T-cell (primary cell): ENCODE measurements at regions not wholly inside any gene's neighbourhood (a gene's known extent, or its start where the extent isn't known, plus 50 kb on each side); places are given as distances from the start of the nearest gene placed in this dataset.

Source experiments
- ATAC-seq, 4 experiments: fragments of 200-7000 bp in 3 of 4; fragments of 150-1000 bp in 1 of 4; cut with Tn5 transposase; replicated peaks in 1 of 4; 1 replicate in 3 of 4; 2 replicates in 1 of 4; pipeline ENCODE4 v1.10.0; 2021; ENCODE audit warnings: moderate library complexity in 3 of 4, mild to moderate bottlenecking in 2 of 4, moderate number of reproducible peaks in 1 of 4
- CTCF ChIA-PET, 2 donors: fragments of 300-600 bp; sonication (Branson Sonifier 250); formaldehyde crosslinking; loops; one replicate each; lab custom pipeline; 2022; ENCODE audit warnings: antibody characterized with exemption in 2 of 2; lab: Charles Lee
- POLR2A ChIA-PET, 2 donors: fragments of 300-600 bp; sonication (Branson Sonifier 250); formaldehyde crosslinking; loops; one replicate each; lab custom pipeline; 2022; ENCODE audit warnings: antibody characterized with exemption in 2 of 2; lab: Charles Lee
- DNase-seq, 35 experiments: peaks; one replicate each; pipeline versions ENCODE4 v3.0.0 to v3.0.0-alpha.2; 2013 to 2023
- H3K27ac ChIP-seq: one replicate; pipeline ENCODE4 v1.5.1; 2013; ENCODE audit warnings: low read length
- H3K27me3 ChIP-seq, 2 experiments: replicated peaks in 1 of 2; 1 replicate in 1 of 2; 2 replicates in 1 of 2; pipeline versions ENCODE4 v1.6.1 to v1.7.0; 2013; ENCODE audit warnings: low read length in 1 of 2, mixed read lengths in 1 of 2; ENCODE audit not compliant: control insufficient read depth in 2 of 2, insufficient read depth in 2 of 2; ENCODE audit errors: extremely low read depth in 1 of 2
- H3K36me3 ChIP-seq, 2 donors: 1 replicate in 1 of 2; 2 replicates in 1 of 2; pipeline versions ENCODE4 v1.6.1 to v1.7.0; 2013; ENCODE audit warnings: low read length in 1 of 2; ENCODE audit not compliant: control insufficient read depth in 2 of 2, insufficient read depth in 1 of 2; ENCODE audit errors: extremely low read depth in 1 of 2
- H3K4me1 ChIP-seq, 2 experiments: 1 replicate in 1 of 2; 2 replicates in 1 of 2; pipeline versions ENCODE4 v1.6.1 to v1.7.0; 2013; ENCODE audit warnings: low read length in 2 of 2, mixed read lengths in 1 of 2; ENCODE audit not compliant: insufficient read depth in 2 of 2, control insufficient read depth in 1 of 2; ENCODE audit errors: extremely low read depth in 1 of 2
- H3K4me3 ChIP-seq, 2 donors: 1 replicate in 1 of 2; 2 replicates in 1 of 2; pipeline versions ENCODE4 v1.5.1 to v1.7.0; 2013; ENCODE audit warnings: mild to moderate bottlenecking in 2 of 2, low read length in 1 of 2, moderate library complexity in 1 of 2; ENCODE audit not compliant: control insufficient read depth in 1 of 2; ENCODE audit errors: extremely low read depth in 1 of 2
- H3K9me3 ChIP-seq: 2 replicates; pipeline ENCODE4 v1.7.0; 2013
- H3K27ac Mint-ChIP-seq, 2 donors: one replicate each; pipeline ENCODE4 v1.8.0; 2020 to 2021; ENCODE audit warnings: mild to moderate bottlenecking in 2 of 2, mixed read lengths in 2 of 2
- H3K27me3 Mint-ChIP-seq, 2 donors: one replicate each; pipeline ENCODE4 v1.8.0; 2021 to 2022; ENCODE audit warnings: mixed read lengths in 2 of 2
- H3K36me3 Mint-ChIP-seq: one replicate; pipeline ENCODE4 v1.8.0; 2021; ENCODE audit warnings: mixed read lengths
- H3K4me1 Mint-ChIP-seq, 3 donors: one replicate each; pipeline ENCODE4 v1.8.0; 2020 to 2022; ENCODE audit warnings: mixed read lengths in 3 of 3, mild to moderate bottlenecking in 1 of 3
- H3K4me3 Mint-ChIP-seq, 3 donors: one replicate each; pipeline ENCODE4 v1.8.0; 2020 to 2022; ENCODE audit warnings: mild to moderate bottlenecking in 3 of 3, mixed read lengths in 3 of 3, moderate library complexity in 3 of 3
- H3K9me3 Mint-ChIP-seq, 3 donors: one replicate each; pipeline ENCODE4 v1.8.0; 2020 to 2022; ENCODE audit warnings: mixed read lengths in 3 of 3
- WGBS: methylation state at CpG from one replicate; pipeline ENCODE4 v1.1.5; 2013; ENCODE audit warnings: missing lambda C conversion rate; ENCODE audit not compliant: insufficient coverage; 5-methylcytosine and 5-hydroxymethylcytosine counted together

DNA sequence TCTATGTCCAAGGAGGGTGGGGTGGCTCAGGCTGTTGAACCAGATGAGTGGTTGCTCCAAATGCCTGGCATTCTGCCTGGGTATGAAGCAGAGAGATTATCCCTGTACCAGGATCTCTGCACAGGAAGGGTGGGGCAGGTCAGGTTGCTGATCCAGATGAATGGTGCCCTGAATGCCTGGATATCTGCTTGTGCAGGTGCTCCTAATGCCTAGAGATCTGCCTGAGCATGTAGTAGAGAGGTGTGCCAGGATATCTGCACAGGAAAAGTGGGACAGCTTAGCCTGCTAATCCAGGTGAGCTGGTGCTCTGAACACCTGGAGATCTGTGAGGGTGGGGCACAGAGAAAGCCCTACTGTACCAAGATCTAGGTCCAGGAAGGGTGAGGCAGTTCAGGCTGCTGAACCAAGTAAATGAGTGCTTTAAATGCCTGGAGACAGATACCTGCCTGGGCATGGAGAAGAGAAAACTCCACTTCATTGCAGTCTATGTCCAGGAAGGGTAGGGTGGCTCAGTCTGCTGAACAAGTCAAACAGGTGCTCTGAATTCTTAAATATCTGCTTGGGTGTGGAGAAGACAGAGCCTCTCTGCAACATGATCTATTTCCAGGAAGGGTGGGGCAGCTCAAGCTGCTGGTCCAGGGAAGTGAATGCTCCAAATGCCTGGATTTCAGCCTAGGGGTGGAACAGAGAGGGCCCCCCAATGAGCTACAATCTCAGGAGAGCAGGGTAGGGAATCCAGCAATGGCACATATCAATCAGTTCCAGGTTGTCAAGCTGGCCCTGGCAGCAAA is 189.4 kb upstream of the DMRTA1 start:
- H3K27me3 ChIP-seq, result peaks cover 0 to 13% of the 10 kb centered on the region in 2 experiments
- H3K36me3 ChIP-seq, result no peaks in the 10 kb centered on the region
- no peak overlapping the region for H3K27ac ChIP-seq
- H3K9me3 Mint-ChIP-seq, result peaks cover 4 to 18% (median 15%) of the 10 kb centered on the region in 3 donors
- DNase-seq (no peak), ATAC-seq (no peak)
- H3K36me3 Mint-ChIP-seq, result no peaks in the 10 kb centered on the region
- no peak overlapping the region for H3K4me3 Mint-ChIP-seq
- no peaks in the 10 kb centered on the region for H3K4me1 ChIP-seq
- CTCF ChIA-PET, result no interaction called here
- no peaks in the 10 kb centered on the region for H3K9me3 ChIP-seq
- H3K27me3 Mint-ChIP-seq, result peaks cover 15 to 18% of the 10 kb centered on the region in 2 donors
- H3K4me1 Mint-ChIP-seq, result no peaks in the 10 kb centered on the region
- H3K27ac Mint-ChIP-seq, result no peak overlapping the region
- POLR2A ChIA-PET, result no interaction called here
- H3K4me3 ChIP-seq, result no peak overlapping the region

DNA sequence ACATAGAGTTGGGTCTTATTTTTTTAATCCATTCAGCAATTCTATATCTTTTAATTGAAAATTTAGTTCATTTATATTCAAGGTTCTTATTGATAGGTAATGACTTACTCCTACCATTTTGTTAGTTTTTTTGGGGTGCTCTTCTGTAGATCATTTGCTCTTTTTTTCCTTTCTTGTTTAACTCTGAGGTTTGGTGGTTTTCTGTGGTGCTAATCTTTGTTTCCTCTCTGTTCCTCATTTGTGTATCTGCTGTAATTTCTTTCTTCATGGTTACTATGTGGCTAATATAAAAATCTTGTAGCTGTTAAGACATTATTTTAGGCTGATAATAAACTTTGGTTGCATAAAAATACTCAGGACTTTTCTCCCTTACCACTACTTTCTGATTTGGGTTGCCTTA is 181.6 kb upstream of the DMRTA1 start:
- Mint-ChIP-seq H3K4me3 (no peak overlapping the region), H3K27me3 (peaks cover 3 to 5% of the 10 kb centered on the region in 2 donors), H3K36me3 (no peaks in the 10 kb centered on the region), H3K9me3 (peaks cover 17 to 38% (median 18%) of the 10 kb centered on the region in 3 donors), H3K4me1 (no peaks in the 10 kb centered on the region), H3K27ac (no peak overlapping the region)
- H3K27ac ChIP-seq, result no peak overlapping the region
- ATAC-seq (no peak), DNase-seq (no peak)
- CTCF ChIA-PET, result interaction anchor here in 1 of 2 donors (0.6 kb wide), 1 partner anchor 22 kb away, joined by 3 read pairs; no protein-coding TSS in a partner anchor
- H3K27me3 ChIP-seq, result no peaks in the 10 kb centered on the region
- no peak overlapping the region for H3K4me3 ChIP-seq
- H3K9me3 ChIP-seq, result no peaks in the 10 kb centered on the region
- no peaks in the 10 kb centered on the region for H3K4me1 ChIP-seq
- POLR2A ChIA-PET, result no interaction called here
- H3K36me3 ChIP-seq, result no peaks in the 10 kb centered on the region

DNA sequence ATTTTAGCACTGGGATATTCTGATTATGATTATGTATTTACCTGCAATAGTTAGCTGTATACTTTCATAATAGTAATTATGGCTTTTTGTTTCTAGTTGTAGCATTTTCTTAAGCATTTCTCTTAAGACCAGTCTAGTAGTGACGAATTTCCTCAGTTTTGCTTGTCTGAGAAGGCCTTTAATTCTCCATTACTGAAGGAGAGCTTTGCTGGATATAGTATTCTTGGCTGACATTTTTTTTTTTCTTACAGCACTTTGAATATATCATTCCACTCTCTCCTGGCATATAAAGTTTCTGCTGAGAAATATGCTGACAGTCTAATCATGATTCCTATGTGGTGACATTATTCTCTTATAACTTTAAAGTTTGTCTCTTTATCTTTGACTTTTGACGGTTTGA is 181.1 kb upstream of the DMRTA1 start:
- Histone ChIP-seq H3K27me3 (no peaks in the 10 kb centered on the region), H3K36me3 (no peaks in the 10 kb centered on the region), H3K4me1 (no peaks in the 10 kb centered on the region), H3K9me3 (no peaks in the 10 kb centered on the region), H3K27ac (no peak overlapping the region), H3K4me3 (no peak overlapping the region)
- no peak for ATAC-seq
- Mint-ChIP-seq H3K4me3 (no peak overlapping the region), H3K27me3 (peaks cover 5 to 6% of the 10 kb centered on the region in 2 donors), H3K27ac (no peak overlapping the region), H3K4me1 (no peaks in the 10 kb centered on the region), H3K36me3 (no peaks in the 10 kb centered on the region), H3K9me3 (peaks cover 17 to 38% (median 18%) of the 10 kb centered on the region in 3 donors)
- no CpG with 5 or more reads among the region's 2 CpGs for WGBS
- CTCF ChIA-PET, result interaction anchor here in 1 of 2 donors (0.6 kb wide), 1 partner anchor 22 kb away, joined by 3 read pairs; no protein-coding TSS in a partner anchor
- POLR2A ChIA-PET, result no interaction called here
- no peak for DNase-seq

DNA sequence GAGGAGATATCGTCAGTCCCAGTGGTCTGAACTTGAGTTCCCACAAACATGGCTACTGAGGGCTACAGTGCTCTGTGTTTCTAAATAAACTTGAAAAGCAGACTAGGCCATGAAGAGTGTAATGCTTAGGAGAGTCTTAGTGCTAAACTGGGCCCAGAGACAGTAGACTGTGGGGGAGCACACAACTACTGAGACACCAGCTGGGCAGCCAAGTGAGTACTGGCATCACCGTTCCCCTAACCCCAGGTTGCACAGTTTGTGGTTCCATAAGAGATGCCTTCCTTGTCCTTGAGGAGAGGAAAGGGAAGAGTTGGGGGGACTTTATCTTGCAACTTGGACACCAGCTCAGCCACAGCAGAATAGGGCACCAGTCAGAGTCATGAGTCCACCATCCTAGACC is 172.1 kb upstream of the DMRTA1 start:
- POLR2A ChIA-PET, result no interaction called here
- Mint-ChIP-seq H3K27me3 (peaks cover 6 to 12% of the 10 kb centered on the region in 2 donors), H3K4me3 (no peak overlapping the region), H3K36me3 (no peaks in the 10 kb centered on the region), H3K9me3 (peaks cover 0 to 3% (median 0%) of the 10 kb centered on the region in 3 donors), H3K27ac (no peak overlapping the region), H3K4me1 (no peaks in the 10 kb centered on the region)
- Histone ChIP-seq H3K4me1 (no peaks in the 10 kb centered on the region), H3K36me3 (no peaks in the 10 kb centered on the region), H3K27ac (no peak overlapping the region), H3K27me3 (no peaks in the 10 kb centered on the region), H3K9me3 (no peaks in the 10 kb centered on the region), H3K4me3 (no peak overlapping the region)
- 90% methylated on average over 2 of the region's 2 CpGs for WGBS
- no peak for DNase-seq
- CTCF ChIA-PET, result no interaction called here
- ATAC-seq, result no peak

DNA sequence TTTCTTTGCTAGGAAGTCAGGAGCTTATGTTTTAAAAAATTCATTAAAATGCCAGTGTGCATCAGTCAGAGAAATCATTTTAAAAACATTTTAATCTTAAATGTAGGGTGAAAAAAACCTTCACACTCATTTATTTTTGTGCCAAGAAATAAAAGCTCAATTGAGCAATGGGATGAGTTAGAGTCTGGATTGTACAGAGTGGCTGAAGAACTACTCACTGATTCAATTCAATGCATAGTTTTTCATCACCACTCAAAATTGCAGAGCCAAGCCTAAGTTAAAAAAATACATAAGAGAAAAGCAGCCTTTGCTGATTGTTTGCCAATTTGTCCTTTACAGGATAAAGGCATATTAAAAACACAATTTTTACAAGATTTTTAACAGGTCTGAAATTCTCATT is 168.2 kb upstream of the DMRTA1 start:
- POLR2A ChIA-PET, result interaction anchor here in 1 of 2 donors (0.6 kb wide), 1 partner anchor 246 kb away, joined by 3 read pairs; no protein-coding TSS in a partner anchor
- no peaks in the 10 kb centered on the region for H3K9me3 ChIP-seq
- no peak overlapping the region for H3K27ac ChIP-seq
- H3K4me3 ChIP-seq, result no peak overlapping the region
- H3K36me3 ChIP-seq, result no peaks in the 10 kb centered on the region
- no peak overlapping the region for H3K4me3 Mint-ChIP-seq
- CTCF ChIA-PET, result no interaction called here
- ATAC-seq, result no peak
- H3K27ac Mint-ChIP-seq, result no peak overlapping the region
- no peak for DNase-seq
- H3K9me3 Mint-ChIP-seq, result peaks cover 0 to 1% (median 0%) of the 10 kb centered on the region in 3 donors
- H3K27me3 Mint-ChIP-seq, result peaks cover 4 to 6% of the 10 kb centered on the region in 2 donors
- no peaks in the 10 kb centered on the region for H3K27me3 ChIP-seq
- H3K4me1 Mint-ChIP-seq, result no peaks in the 10 kb centered on the region
- H3K4me1 ChIP-seq, result no peaks in the 10 kb centered on the region
- H3K36me3 Mint-ChIP-seq, result no peaks in the 10 kb centered on the region

DNA sequence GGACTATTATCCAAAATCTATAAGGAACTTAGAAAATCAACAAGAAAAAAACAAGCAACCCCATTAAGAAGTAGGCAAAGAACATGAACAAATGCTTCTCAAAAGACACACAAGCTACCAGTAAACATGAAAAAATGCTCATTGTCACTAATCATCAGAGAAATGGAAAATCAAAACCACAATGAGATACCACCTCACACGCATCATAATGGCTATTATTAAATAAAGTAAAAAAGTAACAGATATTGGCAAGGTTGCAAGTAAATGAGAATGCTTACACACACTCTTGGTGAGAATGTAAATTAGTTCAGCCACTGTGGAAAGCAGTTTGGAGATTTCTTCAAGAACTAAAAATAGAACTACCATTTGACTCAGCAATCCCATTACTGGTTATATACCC is 167.0 kb upstream of the DMRTA1 start:
- no peaks in the 10 kb centered on the region for H3K4me1 Mint-ChIP-seq
- DNase-seq (no peak), ATAC-seq (no peak)
- no CpG with 5 or more reads among the region's 1 CpG for WGBS
- H3K36me3 Mint-ChIP-seq, result no peaks in the 10 kb centered on the region
- Histone ChIP-seq H3K9me3 (no peaks in the 10 kb centered on the region), H3K36me3 (no peaks in the 10 kb centered on the region), H3K27me3 (no peaks in the 10 kb centered on the region), H3K4me3 (no peak overlapping the region), H3K4me1 (no peaks in the 10 kb centered on the region), H3K27ac (no peak overlapping the region)
- peaks cover 4 to 8% of the 10 kb centered on the region in 2 donors for H3K27me3 Mint-ChIP-seq
- no peak overlapping the region for H3K27ac Mint-ChIP-seq
- ChIA-PET POLR2A (no interaction called here), CTCF (no interaction called here)
- no peaks in the 10 kb centered on the region for H3K9me3 Mint-ChIP-seq
- H3K4me3 Mint-ChIP-seq, result no peak overlapping the region
